ENCODE measurements at regions not wholly inside any gene's neighbourhood (a gene's known extent, or its start where the extent isn't known, plus 50 kb on each side); places are given as distances from the start of the nearest gene placed in this dataset.

DNA sequence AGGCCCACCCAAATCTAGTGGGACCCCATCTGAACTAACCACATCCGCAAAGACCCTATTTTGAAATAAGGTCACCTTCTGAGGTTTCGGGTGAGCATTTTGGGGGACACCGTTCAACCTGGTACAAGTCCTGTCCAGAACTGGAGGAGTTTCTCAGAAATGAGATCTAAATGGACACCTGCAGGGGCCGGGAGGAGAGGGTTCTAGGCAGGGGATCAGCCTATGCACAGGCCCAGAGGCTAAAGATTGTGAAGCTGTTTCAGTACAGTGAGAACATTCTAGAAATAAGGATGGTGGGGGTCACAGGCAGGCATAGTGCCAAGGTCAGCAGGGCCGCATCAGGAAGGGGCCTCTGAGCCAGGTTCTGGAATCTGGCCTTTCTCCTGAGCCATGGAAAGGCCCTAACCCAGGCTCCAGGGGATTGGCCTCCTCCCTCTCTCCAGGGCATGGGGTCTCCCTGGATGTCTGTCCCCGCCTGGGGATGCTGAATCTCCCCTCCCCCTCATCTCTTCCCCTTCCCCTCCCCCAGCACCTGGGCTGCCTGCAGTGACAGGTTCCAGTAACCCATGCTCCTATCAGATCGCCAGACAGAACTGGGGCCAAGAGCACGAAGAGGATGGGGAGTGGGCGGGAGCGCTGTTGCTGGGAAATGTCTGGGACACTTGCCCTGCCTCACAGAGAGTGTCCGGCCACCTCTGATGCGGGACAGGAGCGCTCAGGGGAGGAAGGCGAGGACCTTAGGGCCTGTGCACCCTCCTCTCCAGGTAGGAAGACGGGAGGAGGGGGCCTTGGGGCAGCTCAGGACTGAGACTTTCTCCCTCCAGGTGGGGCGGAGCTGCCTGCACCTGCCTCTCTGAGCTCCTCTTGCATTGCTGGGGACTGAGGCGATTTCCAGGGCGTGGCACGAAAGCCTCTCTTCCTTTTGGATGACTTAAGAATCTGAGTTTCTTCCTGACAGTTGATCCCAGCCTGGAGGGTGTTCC lies 321.4 kb upstream of the TNRC6C start:
- ATAC-seq (no peak), FAIRE-seq (no peak), DNase-seq (no peak)
- 49 to 55% methylated on average over 19 of the region's 19 CpGs for WGBS, 2 donors
- no peaks in the 10 kb centered on the region for H3K9me3 ChIP-seq
- H3K27ac ChIP-seq: no peak overlapping the region
- no peaks in the 10 kb centered on the region for H3K36me3 ChIP-seq
- no peak overlapping the region for H3K4me3 ChIP-seq
- H3K4me1 ChIP-seq: no peaks in the 10 kb centered on the region
- H3K27me3 ChIP-seq: peaks cover 0 to 2% (median 0%) of the 10 kb centered on the region in 4 donors
- intact Hi-C loops (cut with DNase I): no loop called here
- TF ChIP-seq, protein P1, sequence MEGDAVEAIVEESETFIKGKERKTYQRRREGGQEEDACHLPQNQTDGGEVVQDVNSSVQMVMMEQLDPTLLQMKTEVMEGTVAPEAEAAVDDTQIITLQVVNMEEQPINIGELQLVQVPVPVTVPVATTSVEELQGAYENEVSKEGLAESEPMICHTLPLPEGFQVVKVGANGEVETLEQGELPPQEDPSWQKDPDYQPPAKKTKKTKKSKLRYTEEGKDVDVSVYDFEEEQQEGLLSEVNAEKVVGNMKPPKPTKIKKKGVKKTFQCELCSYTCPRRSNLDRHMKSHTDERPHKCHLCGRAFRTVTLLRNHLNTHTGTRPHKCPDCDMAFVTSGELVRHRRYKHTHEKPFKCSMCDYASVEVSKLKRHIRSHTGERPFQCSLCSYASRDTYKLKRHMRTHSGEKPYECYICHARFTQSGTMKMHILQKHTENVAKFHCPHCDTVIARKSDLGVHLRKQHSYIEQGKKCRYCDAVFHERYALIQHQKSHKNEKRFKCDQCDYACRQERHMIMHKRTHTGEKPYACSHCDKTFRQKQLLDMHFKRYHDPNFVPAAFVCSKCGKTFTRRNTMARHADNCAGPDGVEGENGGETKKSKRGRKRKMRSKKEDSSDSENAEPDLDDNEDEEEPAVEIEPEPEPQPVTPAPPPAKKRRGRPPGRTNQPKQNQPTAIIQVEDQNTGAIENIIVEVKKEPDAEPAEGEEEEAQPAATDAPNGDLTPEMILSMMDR (IDR thresholded peaks at IDR 0.05): no peak

DNA sequence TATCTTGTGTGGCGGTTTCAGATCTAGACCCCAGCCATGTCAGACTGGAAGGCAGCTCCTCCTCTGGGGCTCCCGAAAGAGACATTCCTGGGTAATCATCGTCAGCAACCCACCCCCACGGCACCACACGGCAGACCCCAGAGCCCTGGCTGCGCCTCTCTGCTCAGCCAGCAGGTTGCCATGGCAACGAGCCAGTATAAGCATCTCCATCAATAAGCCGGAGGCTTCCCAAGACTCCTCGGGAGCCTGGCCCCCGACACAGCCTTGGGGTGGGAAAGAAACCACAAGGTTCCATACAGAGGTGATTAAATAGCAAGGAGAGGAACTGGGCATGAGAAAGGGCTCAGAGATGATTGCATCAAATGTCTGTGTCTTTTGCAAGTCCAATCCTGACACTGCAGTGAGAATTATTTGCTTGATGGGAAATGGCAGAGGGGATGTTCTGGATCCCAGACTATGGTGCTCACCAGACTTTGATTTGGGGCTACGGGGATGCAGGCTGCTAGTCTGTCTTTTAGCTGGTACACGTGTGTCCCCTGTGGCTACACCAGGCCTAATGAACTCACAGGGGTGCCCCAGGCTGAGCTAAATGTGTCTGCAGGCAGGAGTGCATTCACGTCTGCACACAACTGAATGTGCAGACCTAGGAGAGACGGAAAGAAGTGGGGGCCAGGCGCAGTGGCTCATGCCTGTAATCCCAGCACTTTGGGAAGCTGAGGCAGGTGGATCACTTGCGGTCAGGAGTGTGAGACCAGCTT lies 320.5 kb upstream of the TNRC6C start:
- H3K36me3 ChIP-seq: no peaks in the 10 kb centered on the region
- DNase-seq: no peak
- WGBS, 2 donors: 34 to 37% methylated on average over 16 of the region's 16 CpGs
- FAIRE-seq: no peak
- no peak overlapping the region for H3K27ac ChIP-seq
- TF ChIP-seq, protein P1 (IDR thresholded peaks at IDR 0.05): no peak
- peaks cover 0 to 2% (median 0%) of the 10 kb centered on the region in 4 donors for H3K27me3 ChIP-seq
- no peak overlapping the region for H3K4me3 ChIP-seq
- no peaks in the 10 kb centered on the region for H3K9me3 ChIP-seq
- intact Hi-C loops (cut with DNase I): no loop called here
- no peak for ATAC-seq
- H3K4me1 ChIP-seq: no peaks in the 10 kb centered on the region

DNA sequence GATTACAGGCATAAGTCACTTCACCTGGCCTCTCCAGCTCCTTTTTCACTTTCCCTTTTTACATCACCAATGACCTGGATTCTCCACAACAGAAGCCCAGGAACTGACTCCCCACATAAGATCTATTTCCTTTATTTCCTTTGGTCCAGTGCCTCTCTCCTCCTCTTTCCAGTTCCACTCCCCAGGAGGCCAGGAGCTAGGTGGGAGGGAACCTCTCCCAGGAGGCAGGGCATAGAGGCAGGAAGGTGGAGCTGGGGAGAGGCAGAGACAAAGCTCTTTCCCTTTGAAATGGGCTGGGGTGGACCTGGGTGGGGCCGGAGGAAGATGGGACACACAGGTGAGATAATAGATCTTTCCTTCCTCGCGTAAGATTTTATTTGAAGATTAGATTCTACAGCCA lies 318.3 kb upstream of the TNRC6C start:
- peaks cover 0 to 2% (median 0%) of the 10 kb centered on the region in 4 donors for H3K27me3 ChIP-seq
- intact Hi-C loops (cut with DNase I): no loop called here
- DNase-seq (no peak), FAIRE-seq (no peak), ATAC-seq (no peak)
- no peaks in the 10 kb centered on the region for H3K9me3 ChIP-seq
- no peaks in the 10 kb centered on the region for H3K4me1 ChIP-seq
- H3K36me3 ChIP-seq: no peaks in the 10 kb centered on the region
- 54 to 65% methylated on average over 3 of the region's 3 CpGs for WGBS, 2 donors
- H3K4me3 ChIP-seq: no peak overlapping the region
- TF ChIP-seq, protein P1 (IDR thresholded peaks at IDR 0.05): no peak
- no peak overlapping the region for H3K27ac ChIP-seq

DNA sequence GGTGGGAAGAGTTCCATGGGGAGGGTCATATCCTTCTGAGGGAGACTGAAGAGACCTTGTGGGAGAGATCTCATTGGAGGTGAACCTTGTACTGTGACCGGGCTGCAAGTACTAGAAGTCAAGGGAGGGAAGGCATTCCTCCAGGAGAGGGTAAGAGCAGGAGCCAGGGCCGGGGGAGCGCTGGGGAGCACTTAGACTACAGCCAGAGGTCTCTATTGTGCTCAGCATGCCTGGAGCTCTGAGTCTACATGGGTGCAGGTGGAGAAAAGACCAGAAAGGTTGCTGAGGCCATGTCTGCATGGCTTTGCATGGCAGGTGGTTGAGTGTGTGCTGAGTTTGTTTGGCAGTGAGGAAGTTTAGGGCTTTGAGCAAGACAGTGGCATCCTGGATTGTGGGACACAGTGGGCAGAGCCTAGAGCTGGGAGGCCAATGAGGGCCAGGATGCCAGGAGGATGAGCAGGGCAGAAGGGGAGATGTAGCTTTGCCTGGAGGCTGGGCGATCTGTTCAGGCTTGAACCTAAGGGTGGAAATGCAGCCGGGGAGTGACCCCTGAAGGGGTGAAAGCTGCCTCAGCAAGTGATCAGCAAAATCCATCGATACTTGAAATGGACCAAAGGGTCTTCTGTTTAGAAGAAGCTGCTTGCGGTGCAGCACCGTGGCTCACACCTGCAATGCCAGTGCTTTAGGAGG lies 317.4 kb upstream of the TNRC6C start:
- H3K27ac ChIP-seq: no peak overlapping the region
- 61 to 64% methylated on average over 8 of the region's 8 CpGs for WGBS, 2 donors
- no peaks in the 10 kb centered on the region for H3K9me3 ChIP-seq
- no peak for DNase-seq
- no peak for ATAC-seq
- no peaks in the 10 kb centered on the region for H3K4me1 ChIP-seq
- intact Hi-C loops (cut with DNase I): no loop called here
- H3K36me3 ChIP-seq: no peaks in the 10 kb centered on the region
- TF ChIP-seq, protein P1 (IDR thresholded peaks at IDR 0.05): no peak
- no peak overlapping the region for H3K4me3 ChIP-seq
- H3K27me3 ChIP-seq: peaks cover 0 to 2% (median 0%) of the 10 kb centered on the region in 4 donors
- no peak for FAIRE-seq

Data from pancreas (tissue), 10 donors.